H1 (cell line): ENCODE measurements at regions not wholly inside any gene's neighbourhood (a gene's known extent, or its start where the extent isn't known, plus 50 kb on each side); places are given as distances from the start of the nearest gene placed in this dataset.

Source experiments
- CTCF ChIA-PET: fragments of 300-600 bp; sonication (Branson Sonifier 250); formaldehyde crosslinking; loops from one replicate; lab custom pipeline; 2021; ENCODE audit not compliant: partially characterized antibody; lab: Charles Lee
- POLR2A ChIA-PET: fragments of 300-600 bp; sonication (Branson Sonifier 250); formaldehyde crosslinking; loops from one replicate; lab custom pipeline; 2021; ENCODE audit warnings: inconsistent platforms; ENCODE audit not compliant: partially characterized antibody; lab: Charles Lee
- DNase-seq, 2 experiments: peaks; one replicate each; pipeline versions ENCODE4 v3.0.0 to v3.0.0-alpha.2; 2010 to 2022; ENCODE audit warnings: low spot score in 2 of 2, low read depth in 1 of 2, mixed read lengths in 1 of 2
- FAIRE-seq: peaks from 2 replicates; lab custom pipeline; 2011; peaks lifted over from hg19 to GRCh38; lab: Jason Lieb, UNC
- H2AFZ ChIP-seq: 2 replicates; pipeline ENCODE4 v1.8.1; 2012; ENCODE audit warnings: low read length, inconsistent platforms
- H2AK5ac ChIP-seq: 2 replicates; pipeline ENCODE4 v1.6.1; 2013; ENCODE audit warnings: low read depth, low read length
- H2BK120ac ChIP-seq: replicated peaks from 2 replicates; pipeline ENCODE3; 2013; ENCODE audit warnings: low read depth, low read length, inconsistent platforms
- H2BK12ac ChIP-seq: 2 replicates; pipeline ENCODE4 v1.6.1; 2013; ENCODE audit warnings: low read depth, low read length
- H2BK15ac ChIP-seq: 2 replicates; pipeline ENCODE4 v1.6.1; 2013; ENCODE audit warnings: low read length
- H2BK20ac ChIP-seq: 2 replicates; pipeline ENCODE4 v1.6.1; 2013; ENCODE audit warnings: low read length
- H2BK5ac ChIP-seq: 2 replicates; pipeline ENCODE4 v1.6.1; 2013; ENCODE audit warnings: low read depth, low read length
- H3K14ac ChIP-seq: 2 replicates; pipeline ENCODE4 v1.6.1; 2013; ENCODE audit warnings: inconsistent platforms; ENCODE audit not compliant: insufficient read length
- H3K18ac ChIP-seq: 2 replicates; pipeline ENCODE4 v1.6.1; 2013; ENCODE audit warnings: low read length; ENCODE audit errors: extremely low read depth
- H3K23ac ChIP-seq: 2 replicates; pipeline ENCODE4 v1.6.1; 2013; ENCODE audit warnings: inconsistent platforms; ENCODE audit not compliant: insufficient read length
- H3K23me2 ChIP-seq: 2 replicates; pipeline ENCODE4 v1.6.1; 2013; ENCODE audit warnings: low read depth, low read length
- H3K27ac ChIP-seq: 2 replicates; pipeline ENCODE4 v1.6.1; 2011; ENCODE audit warnings: low read depth, low read length, inconsistent platforms
- H3K27me3 ChIP-seq, 4 experiments: replicated peaks in 1 of 4; 1 replicate in 1 of 4; 2 replicates in 3 of 4; pipeline versions ENCODE4 v1.6.1 to v1.8.1; 2011 to 2013; ENCODE audit warnings: low read length in 3 of 4, mild to moderate bottlenecking in 3 of 4, inconsistent platforms in 2 of 4, mixed read lengths in 2 of 4, moderate library complexity in 1 of 4; ENCODE audit not compliant: control insufficient read depth in 3 of 4, insufficient read depth in 3 of 4; ENCODE audit errors: extremely low read depth in 1 of 4
- H3K36me3 ChIP-seq, 4 experiments: 2 replicates each; pipeline versions ENCODE4 v1.6.1 to v1.8.1; 2011 to 2013; ENCODE audit warnings: mild to moderate bottlenecking in 4 of 4, low read length in 3 of 4, moderate library complexity in 2 of 4, control low read depth in 1 of 4, inconsistent platforms in 1 of 4; ENCODE audit not compliant: insufficient read depth in 4 of 4, control insufficient read depth in 2 of 4
- H3K4ac ChIP-seq: replicated peaks from 2 replicates; pipeline ENCODE3; 2013; ENCODE audit warnings: low read length, low read depth, mixed read lengths, inconsistent platforms; ENCODE audit not compliant: insufficient read length
- H3K4me1 ChIP-seq, 4 experiments: replicated peaks in 1 of 4; 1 replicate in 1 of 4; 2 replicates in 3 of 4; pipeline versions ENCODE4 v1.6.1 to v1.8.1; 2011 to 2013; ENCODE audit warnings: low read length in 3 of 4, inconsistent platforms in 2 of 4, mixed read lengths in 1 of 4; ENCODE audit not compliant: insufficient read depth in 4 of 4, control insufficient read depth in 3 of 4
- H3K4me2 ChIP-seq, 2 experiments: 2 replicates each; pipeline versions ENCODE4 v1.6.1 to v1.8.1; 2011 to 2013; ENCODE audit warnings: low read depth in 2 of 2, low read length in 2 of 2, control low read depth in 1 of 2, inconsistent platforms in 1 of 2, mild to moderate bottlenecking in 1 of 2; ENCODE audit not compliant: insufficient read depth in 1 of 2
- H3K4me3 ChIP-seq, 4 experiments: fragments of 200-600, 300-600 bp in 1 of 4; sonication (generic), shearing (Covaris generic), sonication (Bioruptor Twin) in 1 of 4; 2 replicates each; pipeline versions ENCODE4 v1.5.1 to v1.8.1; 2011 to 2016; ENCODE audit warnings: low read length in 4 of 4, low read depth in 3 of 4, control low read depth in 2 of 4, inconsistent platforms in 2 of 4, mild to moderate bottlenecking in 2 of 4, mixed read lengths in 1 of 4, moderate library complexity in 1 of 4; ENCODE audit not compliant: insufficient read depth in 2 of 4; ENCODE audit errors: extremely low read depth in 1 of 4
- H3K56ac ChIP-seq: replicated peaks from 2 replicates; pipeline ENCODE3; 2013; ENCODE audit warnings: low read depth, mild to moderate bottlenecking, mixed read lengths, low read length, inconsistent platforms; ENCODE audit not compliant: insufficient read length
- H3K79me1 ChIP-seq: 2 replicates; pipeline ENCODE4 v1.6.1; 2013; ENCODE audit warnings: low read depth, low read length, control low read depth
- H3K79me2 ChIP-seq, 2 experiments: 2 replicates each; pipeline versions ENCODE4 v1.6.1 to v1.8.1; 2012 to 2013; ENCODE audit warnings: low read length in 2 of 2, mild to moderate bottlenecking in 2 of 2, inconsistent platforms in 1 of 2; ENCODE audit not compliant: insufficient read depth in 2 of 2, control insufficient read depth in 1 of 2
- H3K9ac ChIP-seq, 4 experiments: replicated peaks in 1 of 4; 1 replicate in 1 of 4; 2 replicates in 3 of 4; pipeline versions ENCODE4 v1.6.1 to v1.8.1; 2011 to 2013; ENCODE audit warnings: low read depth in 3 of 4, low read length in 3 of 4, control low read depth in 2 of 4, mild to moderate bottlenecking in 2 of 4, moderate library complexity in 2 of 4, inconsistent platforms in 1 of 4; ENCODE audit errors: extremely low read depth in 1 of 4
- H3K9me3 ChIP-seq, 2 experiments: 2 replicates each; pipeline versions ENCODE4 v1.6.1 to v1.8.1; 2012 to 2013; ENCODE audit warnings: mild to moderate bottlenecking in 2 of 2, moderate library complexity in 2 of 2, control low read depth in 1 of 2, inconsistent platforms in 1 of 2, low read depth in 1 of 2, low read length in 1 of 2, mixed read lengths in 1 of 2; ENCODE audit not compliant: insufficient read depth in 2 of 2
- H4K20me1 ChIP-seq, 2 experiments: replicated peaks in 1 of 2; 2 replicates each; pipeline versions ENCODE3 to v1.8.1; 2011 to 2013; ENCODE audit warnings: inconsistent platforms in 2 of 2, low read length in 2 of 2, mild to moderate bottlenecking in 1 of 2; ENCODE audit not compliant: insufficient read depth in 2 of 2, control insufficient read depth in 1 of 2
- H4K5ac ChIP-seq: 2 replicates; pipeline ENCODE4 v1.6.1; 2013; ENCODE audit warnings: low read length, low read depth, mixed read lengths, inconsistent platforms; ENCODE audit not compliant: insufficient read length
- H4K8ac ChIP-seq: 2 replicates; pipeline ENCODE4 v1.8.0; 2013; ENCODE audit warnings: mild to moderate bottlenecking, moderate library complexity, low read length, inconsistent platforms; ENCODE audit not compliant: insufficient read depth; ENCODE audit errors: extremely low read depth
- H4K91ac ChIP-seq: replicated peaks from 2 replicates; pipeline ENCODE3; 2013; ENCODE audit warnings: low read length, mixed read lengths, inconsistent platforms; ENCODE audit not compliant: insufficient read length
- GABPA ChIP-seq: IDR thresholded peaks from 2 replicates; pipeline ENCODE4 v1.6.1; 2011; ENCODE audit warnings: mild to moderate bottlenecking, low read length, moderate library complexity, borderline replicate concordance; ENCODE audit not compliant: insufficient read depth
- WGBS, 2 experiments: shearing (Covaris generic) in 1 of 2; methylation state at CpG; one replicate each; pipeline versions ENCODE4 v1.1.6 to v1.1.7; 2013 to 2015; ENCODE audit warnings: low lambda C conversion rate in 2 of 2, mixed read lengths in 2 of 2, inconsistent platforms in 1 of 2, low coverage in 1 of 2, missing lambda C conversion rate in 1 of 2; ENCODE audit not compliant: insufficient replicate concordance in 2 of 2, insufficient coverage in 1 of 2, insufficient read length in 1 of 2; ENCODE audit errors: extremely low coverage in 1 of 2, missing lambda C conversion rate in 1 of 2; 5-methylcytosine and 5-hydroxymethylcytosine counted together

- no peak overlapping the region for H3K14ac ChIP-seq
- H3K9ac ChIP-seq, result no peak overlapping the region
- no peak overlapping the region for H4K8ac ChIP-seq
- no peaks in the 10 kb centered on the region for H3K79me1 ChIP-seq
- H3K56ac ChIP-seq, result no peak overlapping the region
- no peak overlapping the region for H3K4me2 ChIP-seq
- no peak overlapping the region for H3K4me3 ChIP-seq
- no peak for FAIRE-seq
- no peaks in the 10 kb centered on the region for H3K36me3 ChIP-seq
- ChIA-PET CTCF (no interaction called here), POLR2A (no interaction called here)
- no peaks in the 10 kb centered on the region for H3K4me1 ChIP-seq
- 79% methylated on average over 1 of the region's 1 CpG; no CpG with 5 or more reads in 1 of the 2 experiments for WGBS, 2 experiments
- no peak overlapping the region for H3K18ac ChIP-seq
- no peak for DNase-seq
- H3K23ac ChIP-seq, result no peak overlapping the region
- no peaks in the 10 kb centered on the region for H3K79me2 ChIP-seq
- no peak overlapping the region for H2BK120ac ChIP-seq
- no peak overlapping the region for H2AK5ac ChIP-seq
- H2BK20ac ChIP-seq, result no peak overlapping the region
- H3K27me3 ChIP-seq, result no peaks in the 10 kb centered on the region
- H2AFZ ChIP-seq, result no peak overlapping the region
- H4K5ac ChIP-seq, result no peak overlapping the region
- H4K20me1 ChIP-seq, result no peaks in the 10 kb centered on the region
- H3K23me2 ChIP-seq, result no peaks in the 10 kb centered on the region
- no peak overlapping the region for H2BK5ac ChIP-seq
- H3K9me3 ChIP-seq, result no peaks in the 10 kb centered on the region
- no peak overlapping the region for H4K91ac ChIP-seq
- H2BK12ac ChIP-seq, result no peak overlapping the region
- H3K27ac ChIP-seq, result no peak overlapping the region
- H2BK15ac ChIP-seq, result no peak overlapping the region
- H3K4ac ChIP-seq, result no peak overlapping the region
- no peak for TF ChIP-seq GABPA
Observed at GRCh38 chrX:45709381-45709780, 508.7 kb upstream of the DIPK2B start.
